Smooth muscle cell (in vitro differentiated cells): ENCODE measurements at regions not wholly inside any gene's neighbourhood (a gene's known extent, or its start where the extent isn't known, plus 50 kb on each side); places are given as distances from the start of the nearest gene placed in this dataset.

Source experiments
- DNase-seq: peaks from one replicate; lab custom pipeline; 2025; ENCODE audit not compliant: unreplicated experiment; lab: John Stamatoyannopoulos, UW
- H2AFZ ChIP-seq: fragments of 200-600 bp; sonication (generic); 2 replicates; pipeline ENCODE4 v1.6.0; 2016; ENCODE audit warnings: antibody characterized with exemption, low read depth, mild to moderate bottlenecking
- H3F3A ChIP-seq: fragments of 200-600 bp; sonication (generic); 2 replicates; pipeline ENCODE4 v1.6.0; 2017; ENCODE audit warnings: antibody characterized with exemption, low read depth
- H3K27ac ChIP-seq: fragments of 200-600 bp; sonication (generic); 2 replicates; pipeline ENCODE4 v1.5.1; 2016; ENCODE audit warnings: low read depth, mild to moderate bottlenecking
- H3K27me3 ChIP-seq: fragments of 200-600 bp; sonication (generic); 2 replicates; pipeline ENCODE4 v1.6.1; 2016; ENCODE audit warnings: low read depth, mild to moderate bottlenecking
- H3K36me3 ChIP-seq: fragments of 200-600 bp; sonication (generic); 2 replicates; pipeline ENCODE4 v1.5.1; 2016; ENCODE audit warnings: low read depth
- H3K4me1 ChIP-seq: fragments of 200-600 bp; sonication (generic); 2 replicates; pipeline ENCODE4 v1.5.1; 2016; ENCODE audit warnings: low read depth
- H3K4me2 ChIP-seq: fragments of 200-600 bp; sonication (generic); 2 replicates; pipeline ENCODE4 v1.6.0; 2016; ENCODE audit warnings: mild to moderate bottlenecking
- H3K4me3 ChIP-seq: fragments of 200-600 bp; sonication (generic); 2 replicates; pipeline ENCODE4 v1.5.1; 2016; ENCODE audit warnings: mild to moderate bottlenecking
- H3K79me2 ChIP-seq: fragments of 200-600 bp; sonication (generic); 2 replicates; pipeline ENCODE4 v1.6.0; 2016; ENCODE audit warnings: low read depth, mild to moderate bottlenecking
- H3K9ac ChIP-seq: fragments of 200-600 bp; sonication (generic); 2 replicates; pipeline ENCODE4 v1.6.0; 2016; ENCODE audit warnings: low read depth
- H3K9me3 ChIP-seq: fragments of 200-600 bp; sonication (generic); replicated peaks from 2 replicates; pipeline ENCODE4 v1.5.1; 2016; ENCODE audit warnings: low read depth
- H4K20me1 ChIP-seq: fragments of 200-600 bp; sonication (generic); 2 replicates; pipeline ENCODE4 v1.6.0; 2016; ENCODE audit warnings: low read depth
- CTCF ChIP-seq: fragments of 200-600 bp; sonication (generic); IDR thresholded peaks from 2 replicates; pipeline ENCODE4 v1.5.1; 2017; ENCODE audit warnings: borderline replicate concordance, mild to moderate bottlenecking, antibody characterized with exemption; ENCODE audit not compliant: insufficient read depth, poor library complexity, severe bottlenecking
- WGBS: methylation state at CpG from one replicate; pipeline ENCODE4 v1.1.7; 2016; ENCODE audit warnings: low lambda C conversion rate; 5-methylcytosine and 5-hydroxymethylcytosine counted together

- H3K79me2 ChIP-seq, result no peaks in the 10 kb centered on the region
- H4K20me1 ChIP-seq, result no peaks in the 10 kb centered on the region
- 44% methylated on average over 2 of the region's 2 CpGs for WGBS
- no peak for DNase-seq
- H3K4me3 ChIP-seq, result no peak overlapping the region
- H3K9me3 ChIP-seq, result no peaks in the 10 kb centered on the region
- H3K27me3 ChIP-seq, result no peaks in the 10 kb centered on the region
- no peaks in the 10 kb centered on the region for H3K36me3 ChIP-seq
- H3K4me1 ChIP-seq, result no peaks in the 10 kb centered on the region
- no peaks in the 10 kb centered on the region for H3F3A ChIP-seq
- H3K9ac ChIP-seq, result no peak overlapping the region
- H3K27ac ChIP-seq, result no peak overlapping the region
- H2AFZ ChIP-seq, result no peak overlapping the region
- H3K4me2 ChIP-seq, result no peak overlapping the region
- no peak for TF ChIP-seq CTCF
Observed at GRCh38 chr14:34088914-34089313, 138.0 kb upstream of the EGLN3 start.

- WGBS, result 91% methylated on average over 3 of the region's 3 CpGs
- DNase-seq, result no peak
- peaks cover 3% of the 10 kb centered on the region for H3K4me1 ChIP-seq
- H3K27me3 ChIP-seq, result no peaks in the 10 kb centered on the region
- H2AFZ ChIP-seq, result no peak overlapping the region
- no peak overlapping the region for H3K4me3 ChIP-seq
- H3K9ac ChIP-seq, result no peak overlapping the region
- H3K36me3 ChIP-seq, result no peaks in the 10 kb centered on the region
- no peaks in the 10 kb centered on the region for H3K79me2 ChIP-seq
- no peak overlapping the region for H3K27ac ChIP-seq
- no peaks in the 10 kb centered on the region for H3F3A ChIP-seq
- no peak for TF ChIP-seq CTCF
- H3K4me2 ChIP-seq, result no peak overlapping the region
- no peaks in the 10 kb centered on the region for H4K20me1 ChIP-seq
- no peaks in the 10 kb centered on the region for H3K9me3 ChIP-seq
Observed at GRCh38 chr14:34087571-34087970, 136.7 kb upstream of the EGLN3 start.

GRCh38 chr14:34086223-34086757 is 135.4 kb upstream of the EGLN3 start:
- peaks cover 16% of the 10 kb centered on the region for H3K4me1 ChIP-seq
- no peak overlapping the region for H3K27ac ChIP-seq
- H3K27me3 ChIP-seq, result no peaks in the 10 kb centered on the region
- H3K79me2 ChIP-seq, result no peaks in the 10 kb centered on the region
- H2AFZ ChIP-seq, result no peak overlapping the region
- H3K9ac ChIP-seq, result no peak overlapping the region
- no peak overlapping the region for H3K4me3 ChIP-seq
- DNase-seq, result no peak
- H3K4me2 ChIP-seq, result no peak overlapping the region
- no peaks in the 10 kb centered on the region for H3K9me3 ChIP-seq
- H4K20me1 ChIP-seq, result no peaks in the 10 kb centered on the region
- peaks cover 5% of the 10 kb centered on the region for H3F3A ChIP-seq
- H3K36me3 ChIP-seq, result no peaks in the 10 kb centered on the region
- no peak for TF ChIP-seq CTCF
- 93% methylated on average over 2 of the region's 2 CpGs for WGBS

GRCh38 chr14:34085695-34086094 is 134.8 kb upstream of the EGLN3 start:
- no peak for DNase-seq
- no peaks in the 10 kb centered on the region for H3K27me3 ChIP-seq
- TF ChIP-seq CTCF, result no peak
- H3K9me3 ChIP-seq, result no peaks in the 10 kb centered on the region
- WGBS, result 100% methylated on average over 1 of the region's 1 CpG
- no peak overlapping the region for H3K9ac ChIP-seq
- no peak overlapping the region for H3K27ac ChIP-seq
- H3K4me3 ChIP-seq, result no peak overlapping the region
- H4K20me1 ChIP-seq, result no peaks in the 10 kb centered on the region
- no peaks in the 10 kb centered on the region for H3K36me3 ChIP-seq
- no peak overlapping the region for H2AFZ ChIP-seq
- no peaks in the 10 kb centered on the region for H3K79me2 ChIP-seq
- no peak overlapping the region for H3K4me2 ChIP-seq
- H3F3A ChIP-seq, result peaks cover 9% of the 10 kb centered on the region
- H3K4me1 ChIP-seq, result peaks cover 16% of the 10 kb centered on the region
